BE2C (cell line): ENCODE measurements at regions not wholly inside any gene's neighbourhood (a gene's known extent, or its start where the extent isn't known, plus 50 kb on each side); places are given as distances from the start of the nearest gene placed in this dataset.
"Not testable (repeated sequence)": the region's sequence is repeated elsewhere in the genome, so short reads cannot be mapped to it uniquely, and the experiment has no call there.

Experiments used
- DNase-seq: peaks from one replicate; pipeline ENCODE4 v3.0.0-alpha.2; 2020
- H3K27me3 ChIP-seq: fragments of 250-450 bp; sonication (Bioruptor Pico); 2 replicates; pipeline ENCODE4 v1.5.1; 2020; ENCODE audit warnings: mild to moderate bottlenecking
- H3K36me3 ChIP-seq: fragments of 250-450 bp; sonication (Bioruptor Pico); 2 replicates; pipeline ENCODE4 v1.5.1; 2020; ENCODE audit warnings: mild to moderate bottlenecking
- H3K4me1 ChIP-seq: fragments of 250-450 bp; sonication (Bioruptor Pico); 2 replicates; pipeline ENCODE4 v1.5.1; 2020
- H3K4me3 ChIP-seq: 2 replicates; pipeline ENCODE4 v1.5.1; 2011; ENCODE audit warnings: low read depth, low read length
- H3K9me3 ChIP-seq: fragments of 250-450 bp; sonication (Bioruptor Pico); 2 replicates; pipeline ENCODE4 v1.5.1; 2020
- TF ChIP-seq, protein P1 (sequence below): IDR thresholded peaks from 2 replicates; pipeline ENCODE4 v1.5.1; 2012; ENCODE audit warnings: mild to moderate bottlenecking, low read depth, low read length

DNA sequence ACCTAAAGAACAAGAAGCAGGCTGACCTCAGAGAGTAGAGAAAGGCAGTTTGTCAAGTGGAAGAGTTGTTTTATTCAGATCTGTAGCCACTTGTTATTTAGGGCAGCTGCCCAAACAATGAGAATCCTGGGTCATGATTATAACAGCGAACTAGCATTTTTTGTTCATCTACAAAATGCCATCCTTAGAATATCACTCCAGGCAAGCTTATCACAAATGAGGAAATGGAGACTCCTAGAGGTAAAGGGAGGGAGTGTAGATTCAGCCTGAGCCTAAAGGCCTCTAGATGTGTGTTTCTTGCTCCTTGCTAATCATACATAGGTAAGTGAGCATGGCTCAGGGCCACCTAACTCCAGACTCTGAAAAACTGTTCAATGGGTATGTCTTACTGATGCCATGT lies 126.1 kb downstream of the HNMT start:
- no peak for DNase-seq
- Histone ChIP-seq H3K36me3 (no peaks in the 10 kb centered on the region), H3K27me3 (no peaks in the 10 kb centered on the region), H3K4me1 (no peaks in the 10 kb centered on the region), H3K4me3 (no peak overlapping the region), H3K9me3 (no peaks in the 10 kb centered on the region)
- TF ChIP-seq, protein P1, sequence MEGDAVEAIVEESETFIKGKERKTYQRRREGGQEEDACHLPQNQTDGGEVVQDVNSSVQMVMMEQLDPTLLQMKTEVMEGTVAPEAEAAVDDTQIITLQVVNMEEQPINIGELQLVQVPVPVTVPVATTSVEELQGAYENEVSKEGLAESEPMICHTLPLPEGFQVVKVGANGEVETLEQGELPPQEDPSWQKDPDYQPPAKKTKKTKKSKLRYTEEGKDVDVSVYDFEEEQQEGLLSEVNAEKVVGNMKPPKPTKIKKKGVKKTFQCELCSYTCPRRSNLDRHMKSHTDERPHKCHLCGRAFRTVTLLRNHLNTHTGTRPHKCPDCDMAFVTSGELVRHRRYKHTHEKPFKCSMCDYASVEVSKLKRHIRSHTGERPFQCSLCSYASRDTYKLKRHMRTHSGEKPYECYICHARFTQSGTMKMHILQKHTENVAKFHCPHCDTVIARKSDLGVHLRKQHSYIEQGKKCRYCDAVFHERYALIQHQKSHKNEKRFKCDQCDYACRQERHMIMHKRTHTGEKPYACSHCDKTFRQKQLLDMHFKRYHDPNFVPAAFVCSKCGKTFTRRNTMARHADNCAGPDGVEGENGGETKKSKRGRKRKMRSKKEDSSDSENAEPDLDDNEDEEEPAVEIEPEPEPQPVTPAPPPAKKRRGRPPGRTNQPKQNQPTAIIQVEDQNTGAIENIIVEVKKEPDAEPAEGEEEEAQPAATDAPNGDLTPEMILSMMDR: peak; percentile 68

DNA sequence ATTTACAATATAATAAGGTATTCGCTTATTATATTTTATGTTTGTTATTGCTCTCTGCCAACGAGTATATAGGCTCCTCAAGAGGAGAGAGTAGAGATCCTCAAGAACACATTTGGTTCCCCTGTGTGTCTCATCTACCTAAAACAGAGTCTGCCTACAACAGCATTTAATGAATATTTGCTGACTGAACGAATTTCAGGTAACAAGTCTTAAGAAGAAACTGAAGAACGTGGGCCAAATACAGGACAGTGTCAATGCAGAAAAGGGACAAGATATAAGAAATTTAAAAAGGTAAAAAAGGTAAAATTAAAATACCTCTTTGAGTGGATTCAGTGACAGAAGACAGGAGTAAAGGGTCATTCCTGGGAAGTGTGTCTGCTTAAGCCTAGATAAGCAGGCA lies 129.2 kb downstream of the HNMT start:
- Histone ChIP-seq H3K4me1 (no peaks in the 10 kb centered on the region), H3K9me3 (no peaks in the 10 kb centered on the region), H3K27me3 (no peaks in the 10 kb centered on the region), H3K36me3 (no peaks in the 10 kb centered on the region), H3K4me3 (no peak overlapping the region)
- DNase-seq: no peak
- TF ChIP-seq, protein P1: no peak

DNA sequence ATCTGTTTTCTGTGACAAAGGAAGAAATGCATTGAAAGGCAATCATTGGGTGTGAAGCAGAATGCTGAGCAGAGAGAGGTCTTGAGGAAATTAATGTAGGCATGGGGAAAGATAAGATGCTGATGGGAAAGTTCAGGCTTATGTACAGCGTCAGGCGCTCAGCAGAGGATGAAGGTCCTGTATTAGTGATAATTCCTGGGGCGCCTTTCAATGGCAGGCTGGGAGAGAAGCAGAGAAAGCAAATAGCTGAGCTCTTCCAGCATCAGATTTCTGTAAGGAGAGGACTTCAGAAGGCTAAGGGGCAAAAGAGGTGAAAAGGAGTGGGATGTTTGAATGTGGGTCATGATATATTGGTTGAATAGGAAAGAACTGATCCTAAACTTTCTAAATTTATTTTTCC lies 129.8 kb downstream of the HNMT start:
- TF ChIP-seq, protein P1: no peak
- H3K36me3 ChIP-seq: no peaks in the 10 kb centered on the region
- no peak for DNase-seq
- H3K27me3 ChIP-seq: no peaks in the 10 kb centered on the region
- no peak overlapping the region for H3K4me3 ChIP-seq
- H3K9me3 ChIP-seq: no peaks in the 10 kb centered on the region
- no peaks in the 10 kb centered on the region for H3K4me1 ChIP-seq

DNA sequence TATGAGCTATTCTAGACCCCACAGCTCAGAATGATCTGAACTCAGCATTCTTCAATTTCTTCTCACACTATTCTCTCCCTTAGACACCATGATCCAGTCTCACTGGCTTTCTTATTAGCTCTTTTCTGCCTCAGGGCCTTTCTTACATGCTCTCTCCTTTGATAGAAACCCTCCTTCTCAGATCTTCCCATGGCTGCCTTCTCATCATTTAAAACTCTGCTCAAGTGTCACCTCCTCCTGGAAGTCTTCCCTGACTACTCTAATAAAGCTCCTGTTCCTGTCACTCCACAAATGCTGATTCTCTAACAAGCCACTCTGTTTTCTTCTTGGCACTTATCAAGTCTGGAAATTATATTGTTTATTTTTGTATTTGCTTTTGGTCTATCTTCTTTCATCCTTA lies 131.1 kb downstream of the HNMT start:
- DNase-seq: no peak
- Histone ChIP-seq H3K27me3 (no peaks in the 10 kb centered on the region), H3K36me3 (no peaks in the 10 kb centered on the region), H3K4me3 (no peak overlapping the region), H3K9me3 (no peaks in the 10 kb centered on the region), H3K4me1 (no peaks in the 10 kb centered on the region)
- TF ChIP-seq, protein P1: no peak

DNA sequence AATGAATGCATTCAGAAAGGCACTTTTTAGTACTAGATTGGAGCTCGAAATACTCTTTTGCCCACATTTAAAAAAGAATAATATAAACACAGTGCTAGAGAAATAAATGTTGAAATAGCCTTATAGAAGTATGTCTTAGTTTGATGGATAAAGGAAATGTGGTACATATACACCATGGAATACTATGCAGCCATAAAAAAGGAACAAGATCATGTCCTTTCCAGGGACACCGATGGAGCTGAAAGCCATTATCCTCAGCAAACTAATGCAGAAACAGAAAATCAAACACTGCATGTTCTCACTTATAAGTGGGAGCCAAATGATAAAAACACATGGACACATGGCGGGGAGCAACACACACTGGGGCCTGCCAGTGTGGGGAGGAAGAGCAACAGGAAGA lies 135.0 kb downstream of the HNMT start:
- not testable (repeated sequence) for H3K4me1 ChIP-seq, H3K9me3 ChIP-seq, H3K4me3 ChIP-seq, H3K36me3 ChIP-seq, DNase-seq, H3K27me3 ChIP-seq

DNA sequence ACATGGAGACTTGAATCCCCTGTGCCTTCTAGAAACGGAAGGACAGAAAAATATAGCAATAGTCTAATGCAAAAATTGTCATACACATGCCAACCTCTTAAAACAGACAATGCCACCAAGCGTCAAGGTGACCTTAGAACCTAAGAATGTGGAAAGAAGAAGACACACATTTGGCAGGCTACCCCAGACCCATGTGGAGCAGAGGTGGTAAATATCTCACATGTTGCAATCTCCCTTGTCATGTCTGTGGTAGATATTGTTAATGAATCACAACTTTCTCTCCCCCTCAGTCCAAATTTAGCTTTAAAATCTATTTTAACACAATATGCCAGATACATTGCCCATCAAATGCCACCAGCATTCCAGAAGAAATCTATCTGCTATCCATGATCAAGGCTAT lies 137.4 kb downstream of the HNMT start:
- TF ChIP-seq, protein P1: no peak
- Histone ChIP-seq H3K9me3 (no peaks in the 10 kb centered on the region), H3K36me3 (no peaks in the 10 kb centered on the region), H3K27me3 (no peaks in the 10 kb centered on the region), H3K4me1 (no peaks in the 10 kb centered on the region), H3K4me3 (no peak overlapping the region)
- no peak for DNase-seq

DNA sequence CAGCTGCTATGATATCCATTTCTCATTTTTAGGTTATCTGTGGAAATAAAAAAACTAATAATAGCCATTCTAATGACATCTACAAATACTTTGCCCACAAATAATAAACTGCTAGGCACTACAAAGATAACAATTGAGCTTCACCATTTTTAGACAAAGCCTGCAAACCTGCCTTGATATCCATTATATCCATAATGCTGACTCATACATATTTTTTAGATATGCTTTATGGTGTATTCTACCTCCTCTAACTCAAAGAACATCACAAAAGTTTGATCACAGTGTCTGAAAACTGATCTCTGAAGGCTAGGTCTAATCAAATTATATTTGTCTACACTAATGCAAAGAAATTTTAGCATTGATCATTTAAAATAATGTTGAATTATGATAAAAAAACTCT lies 138.4 kb downstream of the HNMT start:
- TF ChIP-seq, protein P1: no peak
- no peak for DNase-seq
- H3K9me3 ChIP-seq: no peaks in the 10 kb centered on the region
- H3K4me1 ChIP-seq: no peaks in the 10 kb centered on the region
- H3K36me3 ChIP-seq: no peaks in the 10 kb centered on the region
- no peak overlapping the region for H3K4me3 ChIP-seq
- H3K27me3 ChIP-seq: no peaks in the 10 kb centered on the region
